ENCODE measurements at regions not wholly inside any gene's neighbourhood (a gene's known extent, or its start where the extent isn't known, plus 50 kb on each side); places are given as distances from the start of the nearest gene placed in this dataset.

DNA sequence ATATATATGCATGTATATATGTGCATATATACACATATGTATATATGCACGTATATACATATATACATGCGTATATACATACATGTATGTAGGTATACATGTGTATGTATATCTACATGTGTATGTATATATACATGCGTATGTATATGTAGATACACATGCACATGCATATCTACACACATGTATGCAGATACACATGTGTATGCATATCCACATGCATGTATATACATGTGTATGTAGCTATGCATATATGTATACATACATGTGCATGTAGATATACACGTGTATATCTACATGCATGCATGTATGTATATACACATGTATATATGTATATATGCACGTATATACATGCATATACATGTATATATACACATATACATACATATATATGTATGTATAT lies 95.8 kb upstream of the STEAP4 start:
- no peaks in the 10 kb centered on the region for H3K9me3 ChIP-seq (ENCODE audit: control insufficient read depth, low read length)
- no peak for DNase-seq
- no peak for ATAC-seq (ENCODE audit: low FRiP score)
- H3K27me3 ChIP-seq (ENCODE audit: control insufficient read depth in 1 of 2, insufficient read depth in 2 of 2, low read length in 1 of 2) = no peaks in the 10 kb centered on the region
- intact Hi-C loops (cut with DNase I) = no loop called here
- H3K4me1 ChIP-seq (ENCODE audit: control insufficient read depth in 1 of 2, insufficient read depth in 2 of 2, low read length in 2 of 2) = no peaks in the 10 kb centered on the region
- H3K4me3 ChIP-seq (ENCODE audit: low read length in 2 of 2) = no peak overlapping the region
- no peaks in the 10 kb centered on the region for H3K36me3 ChIP-seq (ENCODE audit: control insufficient read depth in 1 of 2, insufficient read depth in 2 of 2, low read length in 1 of 2)
- H3K27ac ChIP-seq (ENCODE audit: low read depth in 1 of 2, low read length in 2 of 2) = no peak overlapping the region
- WGBS, 2 donors = 91 to 93% methylated on average over 5 of the region's 5 CpGs

DNA sequence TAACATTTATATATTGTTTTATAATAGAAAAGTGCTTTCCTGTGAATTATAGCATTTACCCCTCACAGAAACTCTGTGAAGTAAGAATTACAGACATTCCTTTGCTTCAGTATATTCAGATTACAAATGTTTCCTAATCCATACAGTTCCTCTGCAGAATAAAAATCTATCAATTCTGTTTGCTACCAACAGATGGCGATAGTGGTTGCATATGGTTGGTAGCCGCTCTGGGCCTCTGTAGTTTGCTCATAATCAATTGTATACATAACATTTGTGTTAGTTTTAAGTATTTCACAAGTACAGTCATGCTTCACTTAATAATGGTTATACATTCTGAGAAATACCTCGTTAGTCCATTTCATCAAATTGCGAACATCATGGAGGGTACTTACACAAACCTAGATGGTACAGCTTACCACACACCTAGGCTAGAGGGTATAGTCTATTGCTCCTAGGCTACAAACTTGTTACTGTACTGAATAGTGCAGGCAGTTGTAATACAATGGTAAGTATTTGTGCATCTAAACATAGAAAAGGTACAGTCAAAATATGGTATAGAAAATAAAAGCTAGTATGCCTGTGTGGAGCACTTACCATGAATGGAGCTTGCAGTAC lies 94.4 kb upstream of the STEAP4 start:
- intact Hi-C loops (cut with DNase I) = no loop called here
- H3K27me3 ChIP-seq (ENCODE audit: control insufficient read depth in 1 of 2, insufficient read depth in 2 of 2, low read length in 1 of 2) = no peaks in the 10 kb centered on the region
- H3K4me1 ChIP-seq (ENCODE audit: control insufficient read depth in 1 of 2, insufficient read depth in 2 of 2, low read length in 2 of 2) = no peaks in the 10 kb centered on the region
- no peaks in the 10 kb centered on the region for H3K36me3 ChIP-seq (ENCODE audit: control insufficient read depth in 1 of 2, insufficient read depth in 2 of 2, low read length in 1 of 2)
- ATAC-seq (ENCODE audit: low FRiP score) = no peak
- no peak overlapping the region for H3K27ac ChIP-seq (ENCODE audit: low read depth in 1 of 2, low read length in 2 of 2)
- H3K4me3 ChIP-seq (ENCODE audit: low read length in 2 of 2) = no peak overlapping the region
- DNase-seq = no peak
- no peaks in the 10 kb centered on the region for H3K9me3 ChIP-seq (ENCODE audit: control insufficient read depth, low read length)
- WGBS, 2 donors = 74 to 78% methylated on average over 4 of the region's 4 CpGs

DNA sequence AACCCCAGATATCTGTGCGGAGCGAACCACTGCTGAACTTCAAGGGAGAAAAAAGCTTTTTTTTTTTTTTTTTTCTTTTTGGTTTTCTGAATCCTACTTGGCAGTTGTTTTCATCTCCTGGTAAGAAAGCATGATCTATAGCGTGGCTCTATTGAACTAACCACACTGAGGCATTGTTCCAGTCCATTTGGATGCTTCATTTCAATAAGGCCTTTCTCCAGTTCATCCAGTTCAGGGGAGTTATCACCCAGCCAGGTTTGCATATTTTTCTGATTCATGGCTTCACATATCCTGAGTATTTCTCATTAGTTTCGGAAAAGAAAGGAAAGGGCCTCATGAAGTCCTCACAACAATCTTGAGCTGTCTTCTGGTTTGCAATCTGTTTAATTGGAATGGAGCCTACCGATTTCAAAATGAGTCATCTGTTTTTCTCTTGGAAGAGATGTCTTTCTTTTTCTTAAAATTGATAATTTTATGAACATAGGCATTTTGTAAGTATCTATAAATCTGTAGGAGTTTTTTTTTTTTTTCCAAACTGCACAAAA lies 93.1 kb upstream of the STEAP4 start:
- 85 to 89% methylated on average over 5 of the region's 5 CpGs for WGBS, 2 donors
- intact Hi-C loops (cut with DNase I) = no loop called here
- Histone ChIP-seq H3K4me1 (ENCODE audit: control insufficient read depth in 1 of 2, insufficient read depth in 2 of 2, low read length in 2 of 2) (no peaks in the 10 kb centered on the region), H3K9me3 (ENCODE audit: control insufficient read depth, low read length) (no peaks in the 10 kb centered on the region), H3K27me3 (ENCODE audit: control insufficient read depth in 1 of 2, insufficient read depth in 2 of 2, low read length in 1 of 2) (no peaks in the 10 kb centered on the region), H3K4me3 (ENCODE audit: low read length in 2 of 2) (no peak overlapping the region), H3K27ac (ENCODE audit: low read depth in 1 of 2, low read length in 2 of 2) (no peak overlapping the region), H3K36me3 (ENCODE audit: control insufficient read depth in 1 of 2, insufficient read depth in 2 of 2, low read length in 1 of 2) (no peaks in the 10 kb centered on the region)
- DNase-seq = no peak
- ATAC-seq (ENCODE audit: low FRiP score) = no peak

DNA sequence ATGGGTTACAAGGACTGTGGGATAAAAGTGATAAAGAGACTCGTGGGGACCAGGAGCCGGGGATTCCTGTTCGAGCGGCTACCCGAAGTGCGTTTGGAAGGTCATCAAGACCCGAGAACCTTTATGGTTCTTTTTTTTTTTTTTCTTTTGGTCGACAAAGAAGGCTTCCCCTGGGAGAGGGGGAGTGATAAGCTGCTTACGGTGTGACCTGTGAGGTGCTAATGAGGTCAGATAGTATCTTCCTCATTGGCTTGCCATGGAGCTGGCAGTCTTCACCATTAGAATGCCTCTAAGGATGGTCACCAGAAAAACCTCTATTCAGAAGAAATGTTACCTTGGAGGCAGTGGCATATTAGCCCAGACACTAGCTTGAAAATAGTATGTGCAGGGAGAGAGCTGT lies 92.3 kb upstream of the STEAP4 start:
- DNase-seq = no peak
- no peak overlapping the region for H3K4me3 ChIP-seq (ENCODE audit: low read length in 2 of 2)
- intact Hi-C loops (cut with DNase I) = no loop called here
- no peaks in the 10 kb centered on the region for H3K27me3 ChIP-seq (ENCODE audit: control insufficient read depth in 1 of 2, insufficient read depth in 2 of 2, low read length in 1 of 2)
- no peak overlapping the region for H3K27ac ChIP-seq (ENCODE audit: low read depth in 1 of 2, low read length in 2 of 2)
- no peaks in the 10 kb centered on the region for H3K4me1 ChIP-seq (ENCODE audit: control insufficient read depth in 1 of 2, insufficient read depth in 2 of 2, low read length in 2 of 2)
- no peaks in the 10 kb centered on the region for H3K36me3 ChIP-seq (ENCODE audit: control insufficient read depth in 1 of 2, insufficient read depth in 2 of 2, low read length in 1 of 2)
- no peak for ATAC-seq (ENCODE audit: low FRiP score)
- no peaks in the 10 kb centered on the region for H3K9me3 ChIP-seq (ENCODE audit: control insufficient read depth, low read length)
- 58 to 60% methylated on average over 9 of the region's 9 CpGs for WGBS, 2 donors

DNA sequence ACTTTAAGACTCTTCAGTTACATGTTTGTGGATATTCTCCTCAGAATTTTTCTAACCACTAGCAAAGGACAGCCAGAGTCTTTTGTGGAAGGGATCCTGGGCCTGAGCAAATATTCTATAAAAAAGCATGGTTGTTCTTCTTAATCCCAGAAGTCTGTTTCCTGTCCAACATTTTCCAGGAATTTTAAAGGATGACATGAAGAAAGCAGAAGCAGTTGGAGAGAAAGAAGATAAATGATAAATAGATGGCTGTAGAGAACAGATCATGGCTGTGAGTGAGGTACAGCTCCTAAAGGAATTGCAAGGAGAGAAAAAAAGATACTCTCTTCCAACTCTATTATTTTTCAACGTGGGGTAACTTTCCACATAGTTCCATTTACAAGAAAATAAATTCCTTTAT lies 91.8 kb upstream of the STEAP4 start:
- no peaks in the 10 kb centered on the region for H3K36me3 ChIP-seq (ENCODE audit: control insufficient read depth in 1 of 2, insufficient read depth in 2 of 2, low read length in 1 of 2)
- DNase-seq (no peak), ATAC-seq (ENCODE audit: low FRiP score) (peak; percentile 19)
- 27 to 29% methylated on average over 1 of the region's 1 CpG for WGBS, 2 donors
- H3K27me3 ChIP-seq (ENCODE audit: control insufficient read depth in 1 of 2, insufficient read depth in 2 of 2, low read length in 1 of 2) = no peaks in the 10 kb centered on the region
- no peaks in the 10 kb centered on the region for H3K9me3 ChIP-seq (ENCODE audit: control insufficient read depth, low read length)
- no peak overlapping the region for H3K27ac ChIP-seq (ENCODE audit: low read depth in 1 of 2, low read length in 2 of 2)
- intact Hi-C loops (cut with DNase I) = no loop called here
- H3K4me3 ChIP-seq (ENCODE audit: low read length in 2 of 2) = no peak overlapping the region
- H3K4me1 ChIP-seq (ENCODE audit: control insufficient read depth in 1 of 2, insufficient read depth in 2 of 2, low read length in 2 of 2) = no peaks in the 10 kb centered on the region

DNA sequence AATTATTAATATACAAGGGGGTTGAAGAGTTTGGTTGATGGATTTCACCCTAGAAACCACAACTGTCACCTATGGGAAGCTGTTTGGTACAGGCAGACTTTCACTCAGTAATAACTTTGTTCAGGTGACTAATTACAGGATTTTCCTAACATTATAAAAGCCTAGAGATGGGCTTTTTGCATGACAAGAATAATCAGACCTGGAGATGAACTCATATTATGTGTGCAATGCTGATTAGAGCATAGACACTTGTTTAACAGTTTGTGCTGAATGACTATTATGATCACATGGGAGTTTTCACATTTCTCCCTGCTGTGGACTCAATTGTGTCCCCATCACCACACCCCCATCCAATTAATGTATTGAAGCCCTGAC lies 90.2 kb upstream of the STEAP4 start:
- DNase-seq = no peak
- Histone ChIP-seq H3K27ac (ENCODE audit: low read depth in 1 of 2, low read length in 2 of 2) (no peak overlapping the region), H3K4me1 (ENCODE audit: control insufficient read depth in 1 of 2, insufficient read depth in 2 of 2, low read length in 2 of 2) (no peaks in the 10 kb centered on the region), H3K27me3 (ENCODE audit: control insufficient read depth in 1 of 2, insufficient read depth in 2 of 2, low read length in 1 of 2) (no peaks in the 10 kb centered on the region), H3K36me3 (ENCODE audit: control insufficient read depth in 1 of 2, insufficient read depth in 2 of 2, low read length in 1 of 2) (no peaks in the 10 kb centered on the region), H3K9me3 (ENCODE audit: control insufficient read depth, low read length) (no peaks in the 10 kb centered on the region), H3K4me3 (ENCODE audit: low read length in 2 of 2) (no peak overlapping the region)
- intact Hi-C loops (cut with DNase I) = no loop called here
- ATAC-seq (ENCODE audit: low FRiP score) = no peak

DNA sequence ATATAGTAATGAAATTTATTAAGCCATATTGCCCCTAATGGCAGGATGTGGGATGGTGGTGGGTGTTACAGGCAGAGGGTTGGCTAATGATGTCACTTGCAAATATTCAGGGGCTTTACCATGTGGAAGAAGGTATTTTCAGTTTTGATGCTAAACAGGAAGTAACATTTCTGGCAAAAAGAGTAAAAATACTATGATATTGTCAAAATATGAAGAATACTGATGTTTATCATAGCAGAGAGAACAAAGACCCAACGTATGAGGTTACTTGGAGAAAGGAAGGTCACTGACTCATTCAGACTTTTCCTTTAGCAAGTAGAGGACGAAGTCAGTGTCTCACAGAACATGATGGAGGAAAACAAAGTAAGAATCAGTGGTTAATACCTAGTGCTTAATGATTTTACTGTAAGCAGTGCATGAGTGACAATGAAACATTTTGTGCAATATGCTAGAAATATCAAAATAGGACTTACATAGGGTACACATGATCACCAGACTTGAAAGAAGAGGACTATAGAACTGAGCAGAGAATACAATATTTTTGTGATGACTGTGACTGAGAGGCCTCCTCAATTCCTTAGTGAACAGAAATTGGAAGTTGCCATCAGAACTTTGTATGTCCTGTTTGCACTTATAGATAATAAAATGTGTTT lies 89.7 kb upstream of the STEAP4 start:
- H3K9me3 ChIP-seq (ENCODE audit: control insufficient read depth, low read length) = no peaks in the 10 kb centered on the region
- DNase-seq (no peak), ATAC-seq (ENCODE audit: low FRiP score) (no peak)
- H3K27ac ChIP-seq (ENCODE audit: low read depth in 1 of 2, low read length in 2 of 2) = no peak overlapping the region
- H3K27me3 ChIP-seq (ENCODE audit: control insufficient read depth in 1 of 2, insufficient read depth in 2 of 2, low read length in 1 of 2) = no peaks in the 10 kb centered on the region
- intact Hi-C loops (cut with DNase I) = no loop called here
- H3K4me1 ChIP-seq (ENCODE audit: control insufficient read depth in 1 of 2, insufficient read depth in 2 of 2, low read length in 2 of 2) = no peaks in the 10 kb centered on the region
- H3K36me3 ChIP-seq (ENCODE audit: control insufficient read depth in 1 of 2, insufficient read depth in 2 of 2, low read length in 1 of 2) = no peaks in the 10 kb centered on the region
- WGBS, 2 donors = 48 to 58% methylated on average over 2 of the region's 2 CpGs
- no peak overlapping the region for H3K4me3 ChIP-seq (ENCODE audit: low read length in 2 of 2)

DNA sequence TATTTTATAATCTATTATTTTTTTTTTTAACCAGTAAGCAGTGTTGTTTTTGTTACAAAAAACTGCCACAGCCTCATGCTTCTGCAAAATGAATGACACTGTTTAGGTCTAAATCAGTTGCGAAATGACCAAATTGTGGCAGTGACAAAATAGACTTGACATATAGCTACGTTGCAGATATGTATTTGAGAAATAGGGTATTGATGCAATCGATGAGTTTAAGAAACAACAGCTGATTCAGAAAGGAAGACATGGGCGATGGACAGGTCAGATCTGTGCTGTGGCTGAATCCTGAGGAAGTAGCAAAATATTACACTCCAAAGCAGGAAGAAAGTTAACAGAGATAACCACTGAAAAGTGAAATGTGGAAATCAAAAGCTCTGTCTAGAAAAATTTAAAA lies 89.0 kb upstream of the STEAP4 start:
- 70 to 74% methylated on average over 4 of the region's 4 CpGs for WGBS, 2 donors
- Histone ChIP-seq H3K36me3 (ENCODE audit: control insufficient read depth in 1 of 2, insufficient read depth in 2 of 2, low read length in 1 of 2) (no peaks in the 10 kb centered on the region), H3K4me1 (ENCODE audit: control insufficient read depth in 1 of 2, insufficient read depth in 2 of 2, low read length in 2 of 2) (no peaks in the 10 kb centered on the region), H3K27me3 (ENCODE audit: control insufficient read depth in 1 of 2, insufficient read depth in 2 of 2, low read length in 1 of 2) (no peaks in the 10 kb centered on the region), H3K9me3 (ENCODE audit: control insufficient read depth, low read length) (no peaks in the 10 kb centered on the region), H3K4me3 (ENCODE audit: low read length in 2 of 2) (no peak overlapping the region), H3K27ac (ENCODE audit: low read depth in 1 of 2, low read length in 2 of 2) (no peak overlapping the region)
- intact Hi-C loops (cut with DNase I) = no loop called here
- no peak for DNase-seq
- no peak for ATAC-seq (ENCODE audit: low FRiP score)

DNA sequence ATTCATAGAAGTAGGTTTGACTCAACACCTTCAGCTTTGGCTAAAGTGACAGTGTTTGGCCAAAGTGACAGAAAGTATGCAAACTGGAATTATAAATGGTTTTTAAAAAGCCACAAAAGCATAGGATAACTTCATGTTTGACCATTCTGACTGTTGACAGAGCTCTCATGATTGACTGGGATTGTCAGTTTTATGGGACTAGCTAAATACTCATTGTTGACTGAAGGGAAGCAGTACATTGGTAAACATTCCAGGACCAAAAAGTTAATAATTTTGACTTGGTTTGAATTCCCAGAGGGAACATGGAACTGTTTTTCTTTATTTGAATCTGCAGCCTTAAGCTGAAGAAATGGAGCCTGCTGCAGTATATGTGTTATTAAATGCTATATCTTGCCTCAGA lies 84.6 kb upstream of the STEAP4 start:
- DNase-seq = no peak
- no peaks in the 10 kb centered on the region for H3K27me3 ChIP-seq (ENCODE audit: control insufficient read depth in 1 of 2, insufficient read depth in 2 of 2, low read length in 1 of 2)
- H3K36me3 ChIP-seq (ENCODE audit: control insufficient read depth in 1 of 2, insufficient read depth in 2 of 2, low read length in 1 of 2) = no peaks in the 10 kb centered on the region
- no peaks in the 10 kb centered on the region for H3K4me1 ChIP-seq (ENCODE audit: control insufficient read depth in 1 of 2, insufficient read depth in 2 of 2, low read length in 2 of 2)
- ATAC-seq (ENCODE audit: low FRiP score) = no peak
- no peak overlapping the region for H3K4me3 ChIP-seq (ENCODE audit: low read length in 2 of 2)
- intact Hi-C loops (cut with DNase I) = no loop called here
- H3K27ac ChIP-seq (ENCODE audit: low read depth in 1 of 2, low read length in 2 of 2) = no peak overlapping the region
- no peaks in the 10 kb centered on the region for H3K9me3 ChIP-seq (ENCODE audit: control insufficient read depth, low read length)

All from aorta (tissue), 5 donors.